ENCODE measurements at regions not wholly inside any gene's neighbourhood (a gene's known extent, or its start where the extent isn't known, plus 50 kb on each side); places are given as distances from the start of the nearest gene placed in this dataset.
"Not testable (repeated sequence)": the region's sequence is repeated elsewhere in the genome, so short reads cannot be mapped to it uniquely, and the experiment has no call there.

DNA sequence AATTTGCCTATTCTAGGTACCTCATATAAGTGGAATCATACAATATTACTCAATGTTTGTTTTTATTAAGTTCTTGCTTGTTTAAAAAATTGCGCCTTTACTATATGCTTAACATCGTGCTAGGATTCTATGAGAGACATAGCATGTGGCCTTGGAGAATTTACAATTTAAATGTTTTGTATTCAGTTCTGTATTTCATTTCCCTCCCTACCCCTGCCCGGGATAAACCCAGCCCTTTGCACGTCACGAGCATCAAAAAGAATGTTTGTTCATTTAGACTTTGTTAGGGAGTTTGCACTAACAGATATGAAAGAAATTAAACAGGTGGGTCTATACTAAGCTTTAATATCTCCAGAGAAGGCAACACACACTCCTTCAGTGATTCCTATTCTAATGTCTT lies 75.7 kb downstream of the C18orf54 start:
- no peak for DNase-seq

DNA sequence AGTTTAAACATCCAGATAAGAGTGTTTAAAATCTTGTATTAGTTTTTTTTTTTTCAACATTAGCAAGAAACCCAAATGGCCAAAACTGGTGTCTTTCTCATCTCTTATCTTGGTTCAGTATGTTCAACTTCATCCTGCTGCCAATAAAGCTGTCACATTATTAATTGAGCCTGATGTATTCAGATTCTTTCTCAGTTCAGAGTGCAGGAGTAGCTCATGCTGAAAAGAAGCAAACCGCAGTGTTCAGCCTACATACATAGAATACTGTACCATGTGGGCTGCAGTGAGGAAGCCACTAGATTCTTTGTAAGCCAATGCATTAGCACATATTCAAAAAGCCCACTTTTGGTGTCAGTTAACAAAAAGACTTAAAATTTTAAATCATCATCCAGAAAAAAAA lies 76.2 kb downstream of the C18orf54 start:
- DNase-seq: no peak

DNA sequence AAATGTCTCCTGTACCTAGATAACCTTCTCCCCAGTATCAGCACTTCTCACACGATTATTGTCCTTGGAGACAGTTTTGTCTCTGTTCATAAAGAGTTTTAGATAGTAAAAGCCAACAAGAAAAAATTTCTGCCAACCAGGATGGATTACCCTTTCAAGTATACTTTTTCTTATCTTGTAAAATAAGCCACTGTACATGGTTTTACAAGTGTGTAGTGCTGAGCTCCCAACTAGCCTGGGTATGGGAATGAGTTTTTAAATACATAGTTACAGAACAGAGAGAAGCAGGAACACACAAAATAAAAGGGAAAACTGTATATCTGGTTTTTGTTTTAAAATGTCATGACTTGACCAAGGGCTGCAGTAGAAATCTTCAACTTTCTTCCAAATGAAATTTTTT lies 76.7 kb downstream of the C18orf54 start:
- DNase-seq: no peak

DNA sequence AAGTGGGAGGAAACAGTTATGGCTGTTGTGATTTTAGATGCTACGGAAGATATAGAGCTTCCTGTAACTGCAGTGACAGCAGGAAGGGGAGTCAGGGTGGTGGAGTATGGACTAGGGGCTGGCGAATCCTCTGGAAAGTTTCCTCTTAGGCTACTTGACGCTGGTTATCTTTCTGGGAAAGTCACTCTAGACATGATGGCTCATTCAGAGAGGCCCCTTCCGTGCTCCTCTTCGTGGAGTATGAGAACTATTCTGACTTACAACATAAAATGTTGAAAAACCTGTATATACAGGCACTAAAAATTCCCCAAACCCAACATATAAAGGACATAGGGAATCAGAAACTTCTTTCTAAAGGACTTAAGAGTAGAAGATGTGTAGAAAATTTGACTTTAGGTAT lies 78.8 kb downstream of the C18orf54 start:
- no peak for DNase-seq

DNA sequence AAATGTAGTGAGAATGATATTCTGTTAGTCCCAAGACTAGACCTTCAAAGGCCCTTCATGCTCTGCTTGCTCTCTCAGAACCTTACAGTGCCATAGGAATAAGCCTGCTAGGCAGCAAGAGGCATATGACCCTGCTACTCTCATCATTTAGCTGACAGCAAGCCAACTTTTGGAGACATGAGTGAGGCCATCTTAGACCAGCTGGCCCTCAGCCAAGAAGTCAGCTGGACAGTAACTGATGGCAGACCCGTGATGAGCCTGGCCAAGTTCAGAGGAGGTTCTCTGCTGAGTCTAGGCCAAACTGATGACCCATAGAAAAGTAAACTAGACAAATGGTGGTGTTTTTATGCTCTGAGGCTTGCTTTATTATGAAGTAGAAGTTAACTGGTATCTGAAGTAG lies 82.6 kb downstream of the C18orf54 start:
- peak in 1 of 2 experiments; percentile 25 for DNase-seq

DNA sequence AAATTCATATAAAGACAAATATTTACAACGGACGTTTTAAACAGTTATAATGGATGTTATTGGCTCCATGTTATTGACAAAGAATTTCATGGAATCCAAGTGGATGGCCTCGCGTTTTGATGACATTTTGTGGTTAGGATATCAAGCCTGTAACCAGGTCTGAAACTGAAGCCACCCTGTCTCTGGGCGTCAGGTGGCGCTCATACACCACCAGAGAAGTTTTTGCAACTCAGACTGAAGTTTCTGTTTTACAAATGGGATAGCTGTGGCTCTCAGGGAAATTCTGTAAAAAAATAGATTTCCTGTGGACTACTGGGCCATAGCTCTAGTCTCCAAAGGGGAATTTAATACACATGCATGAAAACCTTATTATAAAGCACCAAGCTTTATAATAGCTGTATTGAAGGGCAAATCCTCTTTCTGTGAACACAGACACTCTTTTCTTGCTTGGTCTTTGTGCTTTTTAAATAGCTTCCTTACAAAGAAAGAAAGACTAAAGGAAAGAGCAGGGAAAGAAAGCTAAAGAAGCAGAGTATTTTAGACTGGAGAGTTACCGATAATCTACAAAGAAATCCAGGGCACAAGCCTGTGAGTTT lies 86.7 kb downstream of the C18orf54 start:
- peak; percentile 18 to 44 for DNase-seq

DNA sequence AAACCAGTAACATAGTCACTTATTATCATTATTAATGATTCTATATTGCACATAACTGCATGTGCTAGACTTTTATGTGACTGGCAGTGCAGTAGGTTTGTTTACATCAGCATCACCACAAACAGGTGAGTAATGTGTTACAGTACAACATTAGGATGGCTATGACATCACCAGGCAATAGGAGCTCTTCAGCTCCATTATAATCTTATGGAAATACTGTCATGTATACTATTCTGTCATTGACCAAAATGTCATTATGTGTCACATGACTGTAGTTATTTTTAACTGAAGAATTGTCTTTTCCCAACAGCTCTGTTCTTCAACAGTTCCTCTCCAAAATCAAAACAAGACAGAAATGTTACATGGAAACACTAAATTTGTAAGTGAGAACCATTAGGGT lies 96.3 kb downstream of the C18orf54 start:
- DNase-seq: no peak

DNA sequence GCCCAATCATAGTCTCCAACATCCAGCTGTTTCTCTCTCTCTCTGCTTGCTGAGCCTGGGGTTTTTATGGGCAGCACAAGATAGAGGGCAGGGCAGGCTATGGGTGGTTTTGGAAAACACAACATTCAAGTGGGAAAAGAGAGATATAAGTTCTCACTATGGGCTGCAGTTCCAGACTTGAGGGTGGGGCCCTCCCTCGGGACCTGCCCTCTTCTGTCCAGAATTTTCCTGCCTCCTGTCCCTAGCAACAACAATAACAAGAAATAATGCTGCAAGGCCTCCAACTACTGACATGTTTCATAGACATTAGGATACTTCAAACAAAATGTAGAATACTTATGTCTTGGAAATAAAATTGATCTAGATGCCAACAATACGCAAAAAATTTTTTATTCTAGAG lies 107.8 kb downstream of the C18orf54 start:
- DNase-seq: no peak

DNA sequence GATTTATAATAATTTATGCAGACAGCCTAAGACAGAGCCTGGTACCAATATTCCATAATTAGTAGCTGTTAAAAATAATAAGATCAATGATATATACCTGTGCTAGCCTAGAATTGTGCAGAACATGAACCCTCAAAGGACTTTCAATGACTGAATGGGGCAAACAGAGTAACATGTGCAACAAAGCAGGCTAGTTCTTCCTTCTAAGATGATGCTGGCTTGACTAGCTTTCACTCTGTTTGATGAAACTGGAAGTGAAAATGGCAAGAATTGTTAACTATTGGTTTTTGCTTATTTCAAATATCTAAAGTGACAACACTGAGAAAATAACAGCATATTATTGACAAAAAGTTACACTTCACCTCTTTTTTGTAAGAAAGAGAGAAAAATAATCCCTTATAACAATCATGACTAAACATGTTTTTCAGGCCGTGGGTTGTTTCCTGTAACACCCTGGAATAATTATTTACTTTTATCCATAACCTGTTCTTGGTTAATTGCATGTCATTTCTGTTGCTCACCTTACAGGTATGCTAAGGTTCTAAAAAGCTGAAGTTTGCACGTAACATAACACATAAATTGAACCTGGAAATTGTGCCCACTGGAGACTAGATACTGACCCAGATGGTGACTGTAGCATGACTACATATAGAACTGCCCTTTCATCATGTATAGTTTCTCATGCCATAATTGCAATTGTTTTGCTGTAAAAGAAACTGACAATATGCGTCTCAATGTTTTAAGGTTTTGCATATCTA lies 108.7 kb downstream of the C18orf54 start:
- DNase-seq: no peak

DNA sequence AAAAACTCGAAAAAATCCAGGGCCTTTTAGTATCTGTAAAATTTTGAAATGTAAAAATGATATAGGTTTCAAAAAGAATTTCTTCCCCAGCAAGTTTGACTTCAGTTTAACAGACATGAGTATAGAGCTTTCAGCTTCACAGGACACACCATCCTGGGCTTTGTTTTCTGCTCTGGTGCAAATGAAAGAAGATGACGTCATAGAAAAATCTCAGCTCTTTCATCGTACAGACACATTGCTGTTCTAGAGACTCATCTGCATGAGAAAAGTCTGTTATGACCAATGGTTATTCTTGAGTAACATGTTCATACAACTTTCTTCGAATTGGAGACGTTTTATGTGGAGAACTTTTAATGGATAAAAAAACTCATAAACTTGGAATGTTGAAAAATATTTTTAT lies 111.7 kb upstream of the DYNAP start:
- DNase-seq: no peak

DNA sequence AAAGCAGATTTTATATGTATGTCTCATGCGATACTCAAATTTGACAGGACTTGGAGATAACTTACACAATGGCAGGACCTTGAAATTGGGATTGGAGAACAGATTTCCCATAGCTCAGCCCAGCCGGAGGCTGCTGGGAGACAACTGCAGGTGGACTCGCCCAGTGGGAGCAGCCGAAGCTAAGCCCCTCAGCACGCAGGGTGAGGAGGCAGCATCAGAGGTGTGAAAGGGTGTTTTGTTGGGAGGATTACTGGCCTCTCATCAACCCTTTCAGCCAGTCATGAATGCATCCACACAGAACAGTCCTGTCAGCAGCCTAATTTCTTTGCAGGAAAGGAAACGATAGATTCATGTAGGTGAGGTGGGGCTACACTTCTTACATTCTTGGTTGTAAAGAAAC lies 110.4 kb upstream of the DYNAP start:
- no peak for DNase-seq

DNA sequence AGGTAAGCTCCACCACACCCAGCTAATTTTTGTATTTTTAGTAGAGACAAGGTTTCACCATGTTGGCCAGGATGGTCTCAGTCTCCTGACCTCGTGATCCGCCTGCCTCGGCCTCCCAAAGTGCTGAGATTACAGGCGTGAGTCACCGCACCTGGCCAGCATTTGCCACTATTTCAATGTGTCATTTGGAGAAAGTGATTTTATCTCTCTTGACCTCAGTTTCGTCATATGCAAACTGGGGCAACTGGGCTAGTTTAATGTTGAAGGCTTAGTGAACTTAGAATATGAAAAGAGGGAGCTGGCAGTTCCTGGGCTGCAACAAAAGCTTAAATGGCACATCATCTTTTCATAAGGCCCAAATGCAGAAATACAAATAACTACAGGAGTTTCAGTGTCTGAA lies 88.6 kb upstream of the DYNAP start:
- DNase-seq: not testable (repeated sequence)

DNA sequence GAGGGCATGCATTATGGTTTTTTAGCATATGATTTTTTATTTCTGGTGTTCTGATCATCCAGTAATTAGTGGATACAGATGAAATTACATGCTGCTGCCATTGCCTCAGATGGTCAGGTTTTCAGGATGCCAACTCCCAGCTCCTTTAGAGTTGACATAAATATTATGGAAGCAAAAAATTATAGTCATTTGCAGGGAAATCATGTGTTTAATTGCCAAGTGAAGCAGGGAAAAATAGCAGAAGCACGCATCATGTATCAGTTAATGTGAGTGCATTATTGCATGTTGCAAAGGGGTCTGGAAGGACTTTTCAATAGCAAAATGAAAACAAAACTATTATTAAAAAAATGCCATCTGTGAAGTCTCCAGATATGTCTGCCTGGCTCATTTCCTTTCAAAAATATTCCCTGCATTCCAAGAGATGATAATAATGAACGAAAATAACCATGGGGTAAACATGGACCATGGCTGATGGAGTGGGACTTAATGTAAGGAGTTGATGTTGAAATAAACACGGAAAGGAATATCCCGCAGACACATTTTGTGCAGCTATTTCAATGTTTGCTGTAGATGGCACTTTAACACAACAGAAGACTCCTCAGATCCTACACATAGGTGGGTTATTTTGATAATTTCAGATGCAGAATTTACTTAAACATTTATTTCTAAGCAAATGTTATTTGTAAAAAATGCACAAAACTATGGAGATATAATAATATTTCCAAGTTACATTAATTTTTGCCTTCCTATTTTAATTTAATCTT lies 87.7 kb upstream of the DYNAP start:
- DNase-seq: no peak

DNA sequence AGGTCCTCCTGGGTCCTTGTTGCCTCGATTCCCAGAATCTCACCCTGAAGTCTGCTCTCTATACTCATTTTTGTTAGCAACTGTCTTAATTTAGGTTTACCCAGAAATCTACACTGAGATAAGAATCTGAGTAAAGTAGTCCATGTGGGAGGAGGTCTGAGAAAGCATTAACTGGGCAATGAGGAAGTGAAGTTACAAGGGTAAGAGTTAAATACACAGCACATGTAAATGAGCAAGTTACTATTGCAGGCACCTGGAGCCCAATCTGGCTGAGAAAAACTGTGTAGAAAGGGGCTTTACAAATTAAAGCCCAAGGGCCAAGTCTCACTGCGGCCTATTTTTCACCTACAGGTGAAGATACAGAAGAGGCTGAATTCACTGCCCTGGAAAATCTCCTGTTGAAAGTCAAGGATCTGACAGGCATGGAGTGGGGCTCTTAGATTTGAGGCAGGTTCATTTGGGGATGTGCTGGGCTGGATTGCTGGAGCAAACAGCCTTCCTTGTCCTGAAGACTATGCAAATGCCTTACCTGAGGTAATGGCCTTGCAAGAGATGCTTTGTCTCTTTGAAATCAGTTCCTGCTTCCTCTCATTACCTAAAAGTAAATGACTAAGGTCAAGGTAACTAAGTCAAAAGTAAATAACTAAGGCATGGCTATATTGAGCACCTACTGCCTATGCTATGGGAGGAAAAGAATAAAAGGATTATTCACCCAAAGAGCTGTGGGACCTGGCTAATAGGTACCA lies 84.4 kb upstream of the DYNAP start:
- no peak for DNase-seq

DNA sequence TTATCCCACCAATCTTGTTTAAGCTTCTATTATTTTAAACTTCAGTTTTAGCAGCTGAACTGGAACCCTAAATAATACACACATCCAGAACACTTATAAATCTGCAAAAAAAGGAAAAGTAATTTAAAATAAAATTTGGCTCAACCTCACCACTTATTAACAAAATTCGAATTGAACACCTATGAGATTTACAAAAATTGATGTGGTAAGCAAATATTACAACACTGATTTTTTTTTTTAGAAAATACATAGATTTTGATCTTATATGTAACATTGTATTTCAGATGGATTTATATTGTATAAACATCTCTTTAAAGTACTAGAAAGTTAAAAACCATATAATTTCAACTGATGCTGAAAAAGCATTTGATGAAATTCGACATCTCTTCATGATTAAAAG lies 81.3 kb upstream of the DYNAP start:
- DNase-seq: no peak

DNA sequence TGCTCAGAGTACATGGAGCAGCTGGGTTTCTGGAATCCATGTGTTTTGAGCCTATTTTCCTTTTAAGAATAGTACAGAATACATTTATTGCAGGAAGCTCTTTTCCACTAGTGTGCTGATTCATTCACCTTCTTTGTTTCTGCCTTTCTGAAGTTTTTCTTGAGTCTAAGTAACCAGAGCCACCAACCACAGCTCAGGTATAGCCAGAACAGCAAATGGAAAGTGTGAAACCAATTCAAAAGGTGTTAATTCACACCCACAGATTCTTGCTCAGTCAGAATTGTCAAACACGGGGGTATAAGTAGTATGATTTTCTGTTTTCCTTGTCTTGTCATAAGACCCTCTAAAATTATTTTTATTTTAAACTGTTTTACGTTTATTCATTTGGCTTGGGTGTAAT lies 75.9 kb upstream of the DYNAP start:
- DNase-seq: no peak

DNA sequence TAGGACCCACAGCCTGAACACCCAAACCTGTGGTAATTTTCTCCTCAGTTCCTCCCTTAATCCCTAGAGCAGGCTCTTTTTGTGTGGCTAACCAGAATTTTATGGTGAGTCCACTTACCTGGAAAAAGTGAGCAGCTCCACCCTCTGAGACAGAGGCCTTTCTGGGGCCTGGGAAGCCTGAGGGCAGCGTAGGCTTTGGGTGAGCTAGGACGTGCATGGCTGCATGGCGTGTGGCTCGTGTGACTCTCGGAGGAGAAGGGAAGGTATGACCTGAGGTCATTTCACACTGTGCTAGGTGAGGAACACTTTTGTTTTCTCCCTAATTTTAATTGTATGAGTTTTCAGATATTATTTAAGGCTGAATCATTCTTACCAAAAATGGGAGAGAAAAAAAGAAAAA lies 73.5 kb upstream of the DYNAP start:
- DNase-seq: no peak

DNA sequence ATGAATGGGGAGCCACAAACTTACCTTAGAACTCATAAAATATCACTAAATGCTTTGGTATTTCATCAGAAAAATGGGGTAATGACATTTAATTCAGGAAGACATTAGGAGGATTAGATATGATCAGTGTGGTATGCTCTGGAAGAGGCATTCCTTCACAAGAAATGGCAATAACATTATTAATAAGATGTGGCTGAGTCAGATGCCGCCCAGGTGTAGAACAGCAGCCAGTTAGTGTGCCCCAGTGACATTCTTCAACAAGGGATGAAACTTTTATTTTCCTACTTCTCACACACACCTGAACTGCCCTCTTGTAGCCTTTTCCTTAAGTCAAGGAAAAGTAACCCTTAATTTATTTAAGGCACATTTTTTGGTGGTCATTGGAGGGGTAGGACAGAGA lies 69.2 kb upstream of the DYNAP start:
- no peak for DNase-seq

DNA sequence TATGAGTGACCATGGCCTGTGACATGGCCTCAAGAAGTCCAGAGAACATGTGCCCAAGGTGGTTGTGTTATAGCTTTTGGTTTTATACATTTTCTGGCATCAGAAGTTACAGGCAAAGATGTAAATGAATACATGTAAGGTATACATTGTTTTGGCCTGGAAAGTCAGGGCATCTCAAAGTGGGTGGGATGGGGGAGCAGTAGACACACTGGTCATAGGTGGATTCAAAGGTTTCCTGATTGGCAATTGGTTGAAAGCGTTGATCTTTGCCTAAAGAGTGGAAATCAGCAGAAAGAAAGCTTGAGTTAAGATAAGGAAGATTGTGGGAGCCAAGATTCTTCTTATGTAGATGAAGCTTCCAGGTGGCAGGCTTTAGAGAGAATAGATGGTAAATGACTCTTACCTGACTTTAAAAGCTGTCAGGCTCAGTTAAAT lies 62.1 kb upstream of the DYNAP start:
- no peak for DNase-seq

DNA sequence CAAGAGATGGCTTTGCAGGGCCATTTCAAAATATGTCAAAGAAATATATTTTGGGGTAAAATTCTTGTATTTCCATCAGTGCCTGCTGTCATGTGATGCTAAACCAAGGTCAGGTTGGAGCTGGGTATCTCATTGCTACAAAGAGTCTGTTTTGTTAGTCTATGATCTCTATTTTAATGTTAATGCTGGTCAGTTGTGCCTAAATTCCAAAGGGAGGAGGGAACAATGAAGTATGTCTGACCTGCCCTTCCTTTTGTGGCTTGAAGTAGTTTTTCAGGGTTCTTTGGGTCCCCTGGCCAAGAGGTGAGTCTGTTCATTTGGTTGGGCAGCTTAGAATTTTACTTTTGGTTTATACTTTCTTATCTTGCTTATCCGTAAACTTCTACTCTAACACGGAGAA lies 61.6 kb upstream of the DYNAP start:
- no peak for DNase-seq

DNA sequence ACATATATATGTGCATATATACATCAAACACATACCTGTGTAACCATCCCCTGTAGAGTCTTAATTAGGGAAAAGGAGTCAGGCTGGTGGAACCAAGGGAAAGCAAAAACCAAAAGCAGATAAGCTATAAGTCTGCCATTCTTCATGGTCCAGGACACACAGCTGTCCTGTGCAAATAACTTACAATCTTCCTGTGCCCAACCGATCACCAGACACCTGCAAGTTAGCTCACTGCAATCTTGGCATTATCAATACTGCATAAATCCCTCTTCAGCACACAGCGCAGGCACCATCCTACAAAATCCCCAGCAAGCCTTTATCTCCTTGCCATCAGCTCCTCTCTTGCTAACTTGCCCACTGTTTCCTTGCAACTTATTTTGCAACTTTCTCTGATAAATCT lies 60.8 kb upstream of the DYNAP start:
- DNase-seq: no peak

DNA sequence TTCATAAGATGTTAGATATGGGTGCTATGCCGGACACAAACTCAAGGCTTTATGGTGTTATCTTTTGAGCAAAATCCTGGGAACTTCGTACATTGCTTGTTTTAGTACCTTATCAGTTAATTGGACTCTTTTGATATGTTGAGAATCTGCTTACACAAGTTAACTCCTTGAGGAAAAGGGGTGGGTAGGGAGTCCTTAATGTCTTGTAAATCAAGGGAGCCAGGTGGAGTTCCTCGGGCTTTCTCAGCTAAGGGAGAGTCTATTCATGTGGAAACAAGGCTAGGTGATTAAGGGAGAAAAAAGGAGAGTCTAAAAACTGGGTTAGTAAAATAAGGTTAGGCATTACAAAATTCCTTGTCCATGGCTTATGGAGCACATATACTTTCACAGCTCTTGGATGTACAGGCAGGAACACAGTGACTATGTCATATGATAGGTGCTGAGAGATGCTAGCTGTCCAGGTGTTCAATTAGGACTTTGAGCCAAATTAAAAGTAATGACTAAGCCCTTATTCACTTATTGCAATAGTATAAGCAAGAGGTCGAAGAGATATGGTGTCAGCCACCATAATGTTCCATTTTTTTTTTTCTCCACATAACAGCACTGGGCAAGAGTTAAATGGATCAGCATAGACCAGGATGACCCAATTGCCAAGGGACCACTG lies 59.5 kb upstream of the DYNAP start:
- no peak for DNase-seq

DNA sequence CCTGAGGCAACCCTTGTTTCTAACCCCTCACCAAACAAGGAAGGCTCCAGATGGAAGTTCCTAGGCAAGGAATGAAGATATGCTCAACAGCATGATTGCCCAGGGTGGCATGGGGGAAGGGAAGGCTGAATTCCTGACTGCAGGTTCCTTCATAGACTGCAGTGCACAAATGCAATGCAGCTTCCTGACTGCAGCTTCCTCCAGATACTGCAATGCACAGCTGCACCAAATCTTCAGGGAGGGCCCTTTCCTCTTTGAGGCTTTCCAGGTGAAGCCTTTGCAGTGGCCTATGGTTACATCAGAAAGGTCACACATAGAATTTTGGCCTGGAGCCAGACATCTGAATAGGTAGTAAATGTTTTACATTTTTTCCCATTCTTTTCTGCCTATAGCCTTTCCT lies 58.8 kb upstream of the DYNAP start:
- no peak for DNase-seq

Data from NCI-H446 (cell line).